Upper lobe of left lung (tissue), 4 donors: ENCODE measurements at regions not wholly inside any gene's neighbourhood (a gene's known extent, or its start where the extent isn't known, plus 50 kb on each side); places are given as distances from the start of the nearest gene placed in this dataset.

Source experiments
- EP300 ChIP-seq, 4 donors: sonication (generic); formaldehyde crosslinking; IDR thresholded peaks; one replicate each; pipeline ENCODE4 v1.5.1; 2017; ENCODE audit warnings: antibody characterized with exemption in 4 of 4, control low read depth in 2 of 4
- POLR2AphosphoS5 ChIP-seq, 2 donors: sonication (generic); formaldehyde crosslinking; IDR thresholded peaks; one replicate each; pipeline ENCODE4 v1.5.1; 2017; ENCODE audit warnings: antibody characterized with exemption in 2 of 2
- TF ChIP-seq, protein P1 (sequence below), 6 experiments: fragments of 450-650 bp in 4 of 6; fragments of 200-600 bp in 2 of 6; sonication (generic) in 2 of 6; IDR thresholded peaks; one replicate each; pipeline ENCODE4 v1.5.1; 2016 to 2019; ENCODE audit warnings: antibody characterized with exemption in 6 of 6

DNA sequence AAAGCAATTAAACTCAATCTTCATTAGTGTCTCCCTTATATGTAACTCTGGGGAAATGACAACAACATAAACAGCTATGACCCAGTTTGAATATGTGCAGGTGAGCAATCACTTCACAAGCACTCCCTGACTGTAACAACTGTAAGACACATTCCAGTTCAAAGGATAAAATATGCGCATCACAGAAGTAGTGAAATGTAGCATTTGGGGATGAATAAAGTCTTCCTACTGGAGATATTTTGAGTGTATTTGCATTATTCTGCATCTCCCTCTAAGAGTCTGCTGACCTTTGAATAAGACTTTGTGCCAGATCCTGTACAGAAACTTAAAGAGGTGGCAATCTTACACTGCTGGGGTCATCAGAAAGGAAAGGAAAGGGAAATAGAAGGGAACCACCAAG is 179.5 kb upstream of the TBX18 start:
- TF ChIP-seq, protein P1, sequence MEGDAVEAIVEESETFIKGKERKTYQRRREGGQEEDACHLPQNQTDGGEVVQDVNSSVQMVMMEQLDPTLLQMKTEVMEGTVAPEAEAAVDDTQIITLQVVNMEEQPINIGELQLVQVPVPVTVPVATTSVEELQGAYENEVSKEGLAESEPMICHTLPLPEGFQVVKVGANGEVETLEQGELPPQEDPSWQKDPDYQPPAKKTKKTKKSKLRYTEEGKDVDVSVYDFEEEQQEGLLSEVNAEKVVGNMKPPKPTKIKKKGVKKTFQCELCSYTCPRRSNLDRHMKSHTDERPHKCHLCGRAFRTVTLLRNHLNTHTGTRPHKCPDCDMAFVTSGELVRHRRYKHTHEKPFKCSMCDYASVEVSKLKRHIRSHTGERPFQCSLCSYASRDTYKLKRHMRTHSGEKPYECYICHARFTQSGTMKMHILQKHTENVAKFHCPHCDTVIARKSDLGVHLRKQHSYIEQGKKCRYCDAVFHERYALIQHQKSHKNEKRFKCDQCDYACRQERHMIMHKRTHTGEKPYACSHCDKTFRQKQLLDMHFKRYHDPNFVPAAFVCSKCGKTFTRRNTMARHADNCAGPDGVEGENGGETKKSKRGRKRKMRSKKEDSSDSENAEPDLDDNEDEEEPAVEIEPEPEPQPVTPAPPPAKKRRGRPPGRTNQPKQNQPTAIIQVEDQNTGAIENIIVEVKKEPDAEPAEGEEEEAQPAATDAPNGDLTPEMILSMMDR (IDR thresholded peaks at IDR 0.05) = no peak
- TF ChIP-seq EP300 (IDR thresholded peaks at IDR 0.05) (no peak), POLR2AphosphoS5 (IDR thresholded peaks at IDR 0.05) (no peak)
